Pancreas (tissue), 10 donors: ENCODE measurements at regions not wholly inside any gene's neighbourhood (a gene's known extent, or its start where the extent isn't known, plus 50 kb on each side); places are given as distances from the start of the nearest gene placed in this dataset.

ENCODE experiments used
- ATAC-seq, 4 donors: fragments of 200-7000 bp; cut with Tn5 transposase; one replicate each; pipeline versions ENCODE4 v1.8.0 to v1.9.1; 2020; ENCODE audit warnings: mild to moderate bottlenecking in 4 of 4, moderate library complexity in 4 of 4
- DNase-seq, 6 donors: peaks; one replicate each; pipeline ENCODE4 v3.0.0-alpha.2; 2020
- FAIRE-seq: peaks from 2 replicates; lab custom pipeline; 2012; peaks lifted over from hg19 to GRCh38; lab: Jason Lieb, UNC
- H3K27ac ChIP-seq, 4 donors: fragments of 200-600 bp; sonication (generic); 1 replicate in 3 of 4; 2 replicates in 1 of 4; pipeline versions ENCODE4 v1.5.0 to v1.8.0; 2020
- H3K27me3 ChIP-seq, 4 donors: fragments of 200-600 bp; one replicate each; pipeline ENCODE4 v1.8.0; 2021
- H3K36me3 ChIP-seq, 3 donors: fragments of 200-600 bp; sonication (generic) in 1 of 3; one replicate each; pipeline versions ENCODE4 v1.5.0 to v1.8.0; 2020 to 2021
- H3K4me1 ChIP-seq, 3 donors: fragments of 200-600 bp; one replicate each; pipeline ENCODE4 v1.8.0; 2021
- H3K4me3 ChIP-seq, 4 donors: fragments of 200-600 bp; sonication (generic) in 2 of 4; one replicate each; pipeline versions ENCODE4 v1.5.0 to v1.8.0; 2020 to 2021
- H3K9me3 ChIP-seq, 4 donors: fragments of 200-600 bp; one replicate each; pipeline ENCODE4 v1.8.0; 2021
- CTCF ChIP-seq, 4 donors: fragments of 200-600 bp; sonication (generic) in 3 of 4; IDR thresholded peaks; one replicate each; pipeline versions ENCODE4 v1.5.0 to v1.8.0; 2021; ENCODE audit warnings: antibody characterized with exemption in 4 of 4
- WGBS, 2 donors: extraction: QIAGEN DNeasy Blood & Tissue Kit; methylation state at CpG; one replicate each; pipeline ENCODE4 v1.1.7; 2013; 5-methylcytosine and 5-hydroxymethylcytosine counted together
- intact Hi-C, 3 donors: fragments of 100-400 bp; cut with DNase I; formaldehyde crosslinking; loops; one replicate each; pipeline versions ENCODE4 v1.11.1 to v1.14.2; 2022
- donor health status: healthy with polysubstance abuse.
- donor health status: DM: no; HTN: no; CAD: no; lungs with moderate emphysema.
- donor health status: DM: no; HTN: no; CAD: no.
- donor health status: control.
- donor health status: control.
- donor health status: Bipolar disorder and iron deficiency.
- donor health status: DM: yes; HTN: yes; CAD: no.
- donor health status: DM: no; HTN: no; CAD: no.
- donor health status: DM: no; HTN: no; CAD: no.
- donor health status: DM: yes; HTN: yes; CAD: no.

- Histone ChIP-seq H3K4me1 (no peaks in the 10 kb centered on the region), H3K9me3 (no peaks in the 10 kb centered on the region), H3K27ac (peak overlapping the region in 1 of 4 donors; percentile 39), H3K36me3 (no peaks in the 10 kb centered on the region), H3K4me3 (no peak overlapping the region), H3K27me3 (no peaks in the 10 kb centered on the region)
- ATAC-seq, result peak in 1 of 4 donors; percentile 41
- 56 to 60% methylated on average over 2 of the region's 2 CpGs for WGBS, 2 donors
- TF ChIP-seq CTCF (IDR thresholded peaks at IDR 0.05), result no peak
- intact Hi-C loops, result no loop called here
- no peak for DNase-seq
- FAIRE-seq, result no peak
These were observed 486.0 kb downstream of the KCNJ2 start for GRCh38 chr17:70655176-70655958.

DNA sequence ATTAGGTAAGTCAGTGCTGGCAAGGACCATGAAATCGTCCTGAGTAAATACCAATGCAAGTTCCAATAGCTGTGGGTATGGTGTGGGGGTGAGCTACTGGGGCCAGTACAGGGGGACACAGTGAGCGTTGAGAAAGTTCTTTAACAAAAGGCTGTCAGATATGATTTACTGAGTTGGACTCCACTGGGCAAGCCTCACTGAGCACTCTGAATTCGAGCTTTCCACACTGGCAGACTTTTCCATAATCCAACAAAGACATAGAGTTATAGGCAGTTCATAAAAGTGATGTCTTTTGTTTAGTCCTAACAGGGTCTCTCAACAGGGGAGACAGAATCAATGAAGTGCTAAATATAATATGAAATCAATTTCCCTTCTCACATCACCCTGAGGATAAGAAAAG, 489.0 kb downstream of the KCNJ2 start:
- intact Hi-C loops, result no loop called here
- H3K36me3 ChIP-seq, result no peaks in the 10 kb centered on the region
- no peaks in the 10 kb centered on the region for H3K27me3 ChIP-seq
- ATAC-seq (no peak), DNase-seq (no peak), FAIRE-seq (no peak)
- 62 to 64% methylated on average over 3 of the region's 3 CpGs for WGBS, 2 donors
- no peaks in the 10 kb centered on the region for H3K4me1 ChIP-seq
- no peak overlapping the region for H3K4me3 ChIP-seq
- peak overlapping the region in 1 of 4 donors; percentile 2 for H3K27ac ChIP-seq
- no peak for TF ChIP-seq CTCF (IDR thresholded peaks at IDR 0.05)
- no peaks in the 10 kb centered on the region for H3K9me3 ChIP-seq

- H3K4me3 ChIP-seq, result no peak overlapping the region
- intact Hi-C loops, result no loop called here
- no peak for TF ChIP-seq CTCF (IDR thresholded peaks at IDR 0.05)
- no peaks in the 10 kb centered on the region for H3K27me3 ChIP-seq
- no peak for ATAC-seq
- FAIRE-seq, result no peak
- no peaks in the 10 kb centered on the region for H3K9me3 ChIP-seq
- 62 to 70% methylated on average over 2 of the region's 2 CpGs for WGBS, 2 donors
- DNase-seq, result no peak
- peak overlapping the region in 1 of 4 donors; percentile 2 for H3K27ac ChIP-seq
- H3K36me3 ChIP-seq, result no peaks in the 10 kb centered on the region
- no peaks in the 10 kb centered on the region for H3K4me1 ChIP-seq
These were observed 489.5 kb downstream of the KCNJ2 start for GRCh38 chr17:70658840-70659239.

DNA sequence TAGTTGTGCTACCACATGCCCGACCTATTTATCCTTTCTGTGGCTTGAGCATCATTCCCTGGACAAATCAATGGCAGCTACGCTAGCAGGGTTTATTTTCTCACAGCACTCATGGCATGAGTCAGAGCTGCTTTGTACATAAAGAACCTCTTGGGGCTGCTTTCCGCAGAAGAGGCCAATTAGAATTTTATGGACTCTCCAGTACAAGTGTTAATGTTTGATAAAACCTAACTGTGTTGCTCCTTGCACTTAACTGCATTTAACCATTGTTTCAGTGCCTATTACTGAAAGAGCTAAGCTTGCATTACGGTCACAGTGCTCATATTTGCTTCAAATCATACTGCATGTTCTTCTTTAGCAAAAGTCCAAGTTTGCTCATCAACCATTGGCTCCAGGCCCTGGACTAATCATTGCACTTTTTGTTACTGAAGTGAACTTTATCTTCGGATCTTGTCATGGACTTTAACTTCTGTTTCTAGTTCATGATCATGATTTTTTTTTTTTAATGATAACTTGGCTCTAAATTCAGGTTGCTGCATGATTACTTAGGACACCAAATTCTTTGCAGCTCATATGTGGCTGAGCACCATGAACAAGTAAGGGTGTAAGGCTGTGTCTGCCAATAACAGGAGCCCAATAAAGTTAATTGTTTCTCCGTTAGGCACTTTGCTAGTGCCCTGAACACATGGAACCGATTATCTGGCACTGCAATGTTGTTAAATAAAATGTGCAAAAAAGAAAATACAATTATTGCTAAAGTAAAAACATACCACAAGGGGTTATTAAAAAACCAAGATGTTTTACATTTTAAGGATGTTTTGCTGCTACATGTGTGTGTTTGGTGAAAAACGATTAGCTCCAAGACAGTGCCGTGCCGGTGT, 492.2 kb downstream of the KCNJ2 start:
- no peaks in the 10 kb centered on the region for H3K27me3 ChIP-seq
- peak overlapping the region in 1 of 4 donors; percentile 3 for H3K27ac ChIP-seq
- WGBS, 2 donors, result 42 to 49% methylated on average over 10 of the region's 10 CpGs
- no peaks in the 10 kb centered on the region for H3K9me3 ChIP-seq
- H3K4me1 ChIP-seq, result no peaks in the 10 kb centered on the region
- peak; percentile 74 to 93 (median 85) for ATAC-seq
- FAIRE-seq, result peak; percentile 39
- H3K36me3 ChIP-seq, result no peaks in the 10 kb centered on the region
- DNase-seq, result peak in 1 of 6 donors; percentile 29
- TF ChIP-seq CTCF (IDR thresholded peaks at IDR 0.05), result no peak
- intact Hi-C loops, result no loop called here
- H3K4me3 ChIP-seq, result peak overlapping the region in 2 of 4 donors; percentile 10 to 13
